Erythroblast (primary cell): ENCODE measurements at regions not wholly inside any gene's neighbourhood (a gene's known extent, or its start where the extent isn't known, plus 50 kb on each side); places are given as distances from the start of the nearest gene placed in this dataset.
"Not testable (repeated sequence)": the region's sequence is repeated elsewhere in the genome, so short reads cannot be mapped to it uniquely, and the experiment has no call there.

Experiments used
- GATA1 ChIP-seq: IDR thresholded peaks from 2 replicates; pipeline ENCODE4 v1.6.1; 2011; ENCODE audit warnings: low read depth, mild to moderate bottlenecking, control low read depth, low read length, moderate library complexity
- POLR2A ChIP-seq: IDR thresholded peaks from 2 replicates; pipeline ENCODE4 v1.6.1; 2011; ENCODE audit warnings: mild to moderate bottlenecking, low read length

- not testable (repeated sequence) for TF ChIP-seq GATA1, POLR2A
Observed at GRCh38 chr7:136092714-136093113, 115.6 kb upstream of the MTPN start.
